Right kidney (tissue), 1 donor: ENCODE measurements at regions not wholly inside any gene's neighbourhood (a gene's known extent, or its start where the extent isn't known, plus 50 kb on each side); places are given as distances from the start of the nearest gene placed in this dataset.

ENCODE experiments used
- DNase-seq: peaks from one replicate; pipeline ENCODE4 v3.0.0-alpha.2; 2016

GRCh38 chrX:10749113-10749512 lies 128.7 kb upstream of the MID1 start:
- no peak for DNase-seq

DNA sequence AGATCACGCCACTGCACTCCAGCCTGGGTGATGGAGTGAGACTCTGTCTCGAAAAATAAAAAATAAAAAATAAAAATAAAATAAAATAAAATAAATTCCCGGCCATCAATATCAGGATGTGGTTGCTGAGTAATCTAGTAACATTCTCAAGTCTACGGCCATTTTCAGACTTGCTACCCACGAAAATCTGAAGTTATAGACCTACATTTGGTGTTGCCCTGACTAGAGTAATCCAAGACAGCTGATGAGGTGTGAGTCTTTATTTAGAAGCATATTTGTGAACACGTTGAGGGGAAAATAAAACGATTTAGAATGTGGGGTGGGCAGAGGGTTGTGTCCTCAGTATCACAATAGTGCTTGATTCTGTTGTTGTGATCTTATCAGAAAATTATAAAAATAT lies 130.2 kb upstream of the MID1 start:
- DNase-seq: no peak

GRCh38 chrX:10753116-10753515 lies 132.7 kb upstream of the MID1 start:
- no peak for DNase-seq

DNA sequence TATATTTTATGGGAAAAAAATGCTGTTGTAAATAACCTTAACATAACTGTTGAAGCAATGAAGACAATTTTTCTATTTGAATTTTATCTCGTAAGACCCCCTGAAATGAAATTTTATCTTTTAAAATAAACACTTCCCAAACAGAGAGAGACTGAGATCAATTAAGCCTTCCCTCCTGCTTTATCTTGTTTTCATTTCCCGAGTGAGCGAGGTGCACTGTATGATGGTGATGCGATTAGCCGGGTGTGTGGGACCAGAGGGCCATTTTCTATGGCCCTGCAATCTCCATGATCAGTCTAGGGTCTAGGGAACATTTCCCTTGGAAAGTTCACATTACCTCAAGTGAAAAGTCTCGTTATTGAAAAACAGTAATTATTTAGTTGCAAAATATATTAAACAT lies 134.1 kb upstream of the MID1 start:
- DNase-seq: no peak

DNA sequence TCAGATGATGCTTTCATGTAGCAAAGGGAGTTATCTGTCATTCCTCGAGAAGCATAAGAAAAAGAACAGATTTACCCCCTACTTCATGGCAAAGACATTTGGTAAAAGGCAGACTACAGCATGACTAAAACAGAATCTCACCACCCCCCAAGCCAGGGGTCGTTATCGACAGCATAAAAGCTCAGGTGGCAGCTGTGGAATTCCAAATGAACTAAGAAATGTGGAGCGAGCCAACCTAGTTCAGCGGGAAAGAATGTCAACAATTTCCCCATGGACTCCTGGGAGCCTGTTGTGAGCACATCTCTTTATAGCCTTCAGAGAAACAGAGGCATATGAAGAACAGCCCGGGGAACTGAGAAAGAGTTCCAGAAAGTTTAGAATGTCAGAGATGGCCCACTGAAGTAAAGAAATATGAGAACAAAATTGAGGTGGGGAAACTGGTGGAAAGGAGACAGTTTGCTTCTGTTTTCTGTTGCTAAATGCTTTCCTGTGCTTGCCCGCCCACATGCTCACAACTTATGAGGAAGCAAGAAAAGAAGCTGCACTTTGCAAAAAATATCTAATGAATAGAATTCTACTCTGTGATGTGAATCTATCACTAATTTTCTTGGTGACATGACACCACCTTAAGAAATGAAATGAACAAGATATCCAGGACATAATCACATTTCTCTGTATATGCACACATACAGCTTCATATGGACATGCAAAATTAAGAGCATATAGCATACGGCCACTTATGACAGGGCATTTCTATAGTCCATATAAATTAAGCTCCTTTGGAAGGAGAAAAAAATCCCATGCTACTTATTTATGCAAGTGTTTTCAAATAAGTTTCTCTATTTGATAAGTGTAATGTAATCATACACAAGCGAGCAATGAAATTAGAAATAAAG lies 135.3 kb upstream of the MID1 start:
- peak; percentile 19 for DNase-seq

DNA sequence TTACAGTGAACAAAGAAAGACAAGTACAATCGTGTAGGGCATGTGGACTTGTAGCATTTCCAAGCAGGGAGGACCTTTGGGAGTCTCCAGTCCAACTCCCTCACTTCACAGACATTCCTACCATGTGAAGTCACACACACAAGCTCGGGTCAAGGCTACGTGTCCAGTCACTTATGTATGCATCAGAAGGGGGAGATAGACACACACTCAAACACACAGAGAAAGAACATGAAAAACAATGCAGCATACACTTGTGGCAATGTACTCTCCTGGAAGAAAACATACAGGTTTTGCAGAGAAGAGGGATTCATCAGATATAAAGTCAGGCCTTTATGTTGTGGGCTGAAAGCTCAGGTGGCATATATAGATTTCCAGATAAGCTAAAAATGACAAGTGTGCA lies 136.1 kb upstream of the MID1 start:
- DNase-seq: no peak

- no peak for DNase-seq
These were observed 138.9 kb upstream of the MID1 start for GRCh38 chrX:10759141-10759799.

- no peak for DNase-seq
These were observed 141.1 kb upstream of the MID1 start for GRCh38 chrX:10761447-10761846.

DNA sequence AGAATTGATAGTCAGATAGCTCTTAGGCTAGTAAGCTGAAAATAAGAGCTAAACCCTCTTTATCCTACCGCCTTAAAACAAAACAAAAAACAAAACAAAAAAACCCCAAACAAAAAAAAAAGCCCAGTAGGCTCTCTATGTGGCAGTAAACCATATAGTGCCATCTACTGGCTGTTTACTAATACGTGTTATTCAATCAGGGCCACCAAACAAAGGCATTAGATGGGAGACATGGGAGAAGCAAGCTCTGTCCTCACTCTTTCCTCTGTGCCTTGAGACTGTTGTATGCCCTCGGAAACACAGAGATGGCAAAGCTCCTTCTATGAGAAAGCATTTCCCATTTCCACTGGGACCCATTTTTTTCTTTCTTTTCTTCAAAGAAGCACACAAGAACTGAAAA lies 148.8 kb upstream of the MID1 start:
- no peak for DNase-seq

- peak; percentile 43 for DNase-seq
These were observed 149.6 kb upstream of the MID1 start for GRCh38 chrX:10769696-10770619.

DNA sequence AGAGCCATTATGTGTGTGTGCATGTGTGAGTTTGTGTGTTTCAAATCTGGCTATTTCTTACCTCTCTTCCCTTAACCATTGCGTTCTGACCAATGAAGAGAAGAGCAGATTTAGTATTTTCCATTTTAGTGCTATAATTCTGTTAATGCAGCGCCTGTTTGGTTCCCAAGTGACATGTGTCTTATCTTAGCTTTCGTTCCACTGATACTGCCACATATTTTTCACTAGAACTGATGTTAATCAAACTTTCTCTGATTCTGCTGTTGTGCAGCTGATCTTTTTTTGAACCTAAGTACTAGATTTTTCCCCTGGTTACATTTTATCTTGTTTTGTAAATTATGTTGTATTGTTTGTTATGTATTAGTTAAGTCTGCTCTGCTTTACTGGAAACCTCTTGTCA lies 152.9 kb upstream of the MID1 start:
- DNase-seq: no peak

- no peak for DNase-seq
These were observed 161.6 kb upstream of the MID1 start for GRCh38 chrX:10781847-10782530.

DNA sequence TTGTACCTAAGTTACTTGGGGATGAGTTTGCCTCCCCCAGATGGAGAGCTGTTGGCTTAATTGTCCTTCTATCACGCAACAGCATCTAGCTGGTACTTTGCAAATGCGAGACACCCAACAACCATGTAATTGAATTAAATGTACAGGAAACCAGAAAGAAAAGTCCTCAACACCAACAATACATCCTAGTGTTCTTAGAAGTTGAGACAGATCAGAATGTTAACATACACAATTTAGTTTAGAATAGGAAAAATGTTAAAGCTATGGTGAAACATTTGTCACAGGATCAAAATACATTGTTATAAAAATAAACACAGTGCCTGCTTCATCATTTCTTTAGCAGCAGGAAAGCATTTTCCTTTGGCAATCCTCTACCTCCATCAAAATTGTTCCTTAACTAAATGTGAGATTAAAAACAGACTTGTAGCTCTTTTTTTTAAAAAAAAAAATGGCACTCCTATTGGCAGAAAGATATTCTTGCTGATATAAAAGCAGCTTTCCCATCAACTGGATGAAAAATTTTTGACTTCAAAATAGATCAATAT lies 163.1 kb upstream of the MID1 start:
- no peak for DNase-seq

DNA sequence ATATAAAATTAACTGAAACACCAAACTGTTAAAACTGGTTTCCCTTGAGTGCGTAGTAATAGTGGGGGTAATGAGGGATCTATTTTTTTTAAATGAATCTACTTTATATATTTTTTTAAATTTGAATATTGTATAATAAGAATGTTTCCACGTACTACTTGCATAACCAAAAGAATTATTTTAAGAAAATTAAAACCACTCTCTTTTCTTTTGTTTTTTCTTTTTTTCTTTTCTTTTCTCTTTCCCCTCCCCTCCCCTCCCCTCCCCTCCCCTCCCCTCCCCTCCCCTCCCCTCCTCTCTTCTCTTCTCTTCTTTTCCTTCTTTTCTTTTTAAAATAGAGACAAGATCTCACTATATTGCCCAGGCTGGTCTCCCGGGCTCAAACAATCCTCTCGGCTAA lies 166.9 kb upstream of the MID1 start:
- DNase-seq: no peak

DNA sequence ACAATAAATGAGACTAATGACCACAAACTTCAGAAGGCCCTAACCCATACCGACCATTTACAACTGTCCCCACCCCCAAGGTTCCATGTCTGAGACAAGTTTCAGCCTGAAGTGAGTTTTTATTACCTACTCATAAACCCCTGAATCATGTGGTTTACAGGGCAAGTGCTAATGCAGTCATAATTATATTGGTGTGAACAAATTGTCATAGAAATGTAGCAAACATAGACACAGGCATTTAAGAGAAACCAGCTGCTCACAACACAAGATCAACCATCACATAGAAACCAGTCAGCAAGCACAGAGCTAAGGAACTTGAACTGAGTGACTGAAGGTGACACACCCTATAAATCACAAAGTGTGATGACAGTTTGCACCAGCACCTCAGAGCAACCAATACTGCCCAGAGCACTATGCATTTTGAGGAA lies 173.8 kb upstream of the MID1 start:
- DNase-seq: no peak

- no peak for DNase-seq
These were observed 175.3 kb upstream of the MID1 start for GRCh38 chrX:10795721-10796120.

- DNase-seq: no peak
These were observed 177.1 kb upstream of the MID1 start for GRCh38 chrX:10797466-10797865.

DNA sequence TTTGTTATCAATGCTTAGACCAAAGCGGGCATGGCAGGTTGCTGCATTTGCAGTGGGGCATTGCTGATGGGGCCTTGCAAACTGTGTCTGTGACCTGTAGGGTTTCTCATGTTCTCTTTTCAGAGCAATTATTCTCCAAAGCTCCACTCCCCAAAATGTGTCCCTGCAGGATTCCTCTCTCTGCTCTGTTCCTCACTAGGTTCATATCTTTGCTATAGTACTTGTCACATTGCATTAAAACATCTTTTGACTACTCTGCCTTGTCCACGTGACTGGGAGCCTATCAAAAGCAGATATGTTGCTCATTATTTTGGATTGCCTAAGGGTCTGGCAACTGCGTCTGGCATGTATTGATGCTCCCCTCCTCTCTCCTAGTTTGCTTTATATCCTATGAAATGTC lies 177.7 kb upstream of the MID1 start:
- DNase-seq: no peak

GRCh38 chrX:10800796-10801195 lies 180.4 kb upstream of the MID1 start:
- no peak for DNase-seq

GRCh38 chrX:10811111-10811510 lies 190.7 kb upstream of the MID1 start:
- no peak for DNase-seq

DNA sequence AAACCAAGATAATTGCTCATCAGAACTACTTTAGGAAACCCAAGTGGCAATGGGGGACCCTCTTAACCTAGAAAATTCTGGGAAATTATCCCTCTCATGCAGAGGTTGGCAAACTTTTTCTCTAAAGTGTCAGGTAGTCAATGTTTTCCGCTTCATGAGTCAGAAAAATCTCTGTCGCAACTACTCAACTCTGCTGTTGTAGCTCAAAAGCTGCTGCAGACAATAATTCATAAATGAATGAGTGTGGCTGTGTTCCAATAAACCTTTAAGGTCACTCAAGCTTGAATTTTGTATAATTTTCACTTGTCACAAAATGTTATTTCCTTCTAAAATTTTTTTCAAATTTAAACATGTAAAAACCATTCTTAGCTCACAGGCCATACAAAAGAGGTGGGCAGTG lies 193.4 kb upstream of the MID1 start:
- no peak for DNase-seq

DNA sequence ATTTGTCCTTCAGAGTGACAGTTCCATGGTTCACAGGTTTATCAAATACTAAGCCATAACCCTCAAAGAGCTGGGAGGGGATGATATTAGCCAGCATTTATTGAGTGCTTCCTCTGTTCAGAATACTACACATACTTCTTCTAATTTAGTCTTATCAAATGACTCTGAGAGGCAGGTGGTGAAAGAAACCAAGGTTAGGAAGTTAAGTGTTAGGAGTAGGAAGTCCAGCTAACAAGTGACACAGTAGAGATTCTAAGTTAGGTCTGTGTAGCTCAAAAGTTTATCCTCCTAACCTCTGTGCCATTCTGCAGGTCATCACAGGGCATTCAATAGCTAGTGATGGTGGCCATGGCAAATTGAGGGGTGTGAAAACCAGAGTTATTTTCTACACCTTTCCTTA lies 198.3 kb upstream of the MID1 start:
- no peak for DNase-seq
